ENCODE measurements at regions not wholly inside any gene's neighbourhood (a gene's known extent, or its start where the extent isn't known, plus 50 kb on each side); places are given as distances from the start of the nearest gene placed in this dataset.

DNA sequence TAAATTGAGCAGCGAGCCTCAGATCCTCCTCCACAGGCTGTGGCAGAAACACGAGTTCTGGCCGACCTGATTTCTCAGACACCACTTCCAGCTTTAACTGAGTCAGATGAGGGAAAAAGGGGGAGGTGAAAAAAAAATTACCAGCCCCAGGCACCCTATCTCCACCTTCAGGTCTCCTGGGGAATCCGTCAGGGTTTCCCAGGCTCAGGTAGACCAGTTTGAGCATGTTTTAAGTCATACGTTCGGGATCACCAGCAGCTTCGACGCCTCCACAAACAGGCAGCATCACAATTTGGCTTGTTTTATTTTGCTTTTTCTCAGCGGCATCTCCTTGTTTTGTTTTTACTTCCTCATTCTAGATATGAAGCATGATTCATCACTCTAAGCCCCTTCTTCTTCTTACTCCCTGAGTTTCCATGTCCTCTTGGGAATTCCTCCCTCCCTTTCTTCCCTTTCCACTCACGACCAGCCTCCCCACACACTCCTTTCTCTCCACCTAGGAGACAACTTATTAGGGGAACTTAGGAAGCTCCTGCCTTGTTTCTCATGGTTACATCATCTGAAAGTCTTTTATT lies 190.1 kb downstream of the ZNF621 start:
- Histone ChIP-seq H3K9me3 (ENCODE audit: control insufficient read depth, low read length) (no peaks in the 10 kb centered on the region), H3K4me1 (ENCODE audit: control insufficient read depth, insufficient read depth, low read length) (peaks cover 2% of the 10 kb centered on the region), H3K36me3 (ENCODE audit: control insufficient read depth, insufficient read depth, low read length) (no peaks in the 10 kb centered on the region), H3K9ac (ENCODE audit: low read length) (no peak overlapping the region), H3K27me3 (ENCODE audit: control insufficient read depth, insufficient read depth, low read length) (no peaks in the 10 kb centered on the region), H3K4me3 (ENCODE audit: low read length) (no peak overlapping the region)

GRCh38 chr3:40715551-40715950 lies 190.8 kb downstream of the ZNF621 start:
- peaks cover 6% of the 10 kb centered on the region for H3K4me1 ChIP-seq (ENCODE audit: control insufficient read depth, insufficient read depth, low read length)
- H3K4me3 ChIP-seq (ENCODE audit: low read length) = no peak overlapping the region
- no peak overlapping the region for H3K9ac ChIP-seq (ENCODE audit: low read length)
- no peaks in the 10 kb centered on the region for H3K9me3 ChIP-seq (ENCODE audit: control insufficient read depth, low read length)
- no peaks in the 10 kb centered on the region for H3K27me3 ChIP-seq (ENCODE audit: control insufficient read depth, insufficient read depth, low read length)
- no peaks in the 10 kb centered on the region for H3K36me3 ChIP-seq (ENCODE audit: control insufficient read depth, insufficient read depth, low read length)

DNA sequence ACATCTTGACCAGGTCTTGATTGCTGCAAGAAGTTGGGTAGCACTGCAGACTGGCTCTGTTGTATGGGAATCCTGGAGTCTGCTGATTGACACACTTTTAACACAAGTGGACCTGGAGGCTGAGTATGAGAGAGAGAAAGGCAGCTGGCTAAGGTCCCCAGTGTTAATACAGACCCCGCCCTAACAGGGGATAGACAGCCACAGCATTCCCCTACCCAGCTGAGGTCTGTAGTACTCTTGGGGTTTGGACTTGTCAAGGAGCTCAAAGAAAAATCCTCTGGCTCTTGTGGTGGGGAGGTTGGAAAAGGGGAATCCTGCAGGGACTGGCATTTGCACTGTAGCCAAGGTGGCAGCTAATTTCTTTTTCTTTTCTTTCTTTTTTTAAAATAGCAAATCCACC lies 192.7 kb downstream of the ZNF621 start:
- Histone ChIP-seq H3K27me3 (ENCODE audit: control insufficient read depth, insufficient read depth, low read length) (no peaks in the 10 kb centered on the region), H3K36me3 (ENCODE audit: control insufficient read depth, insufficient read depth, low read length) (no peaks in the 10 kb centered on the region), H3K9me3 (ENCODE audit: control insufficient read depth, low read length) (no peaks in the 10 kb centered on the region), H3K9ac (ENCODE audit: low read length) (no peak overlapping the region), H3K4me1 (ENCODE audit: control insufficient read depth, insufficient read depth, low read length) (peaks cover 6% of the 10 kb centered on the region), H3K4me3 (ENCODE audit: low read length) (no peak overlapping the region)

GRCh38 chr3:40718209-40718608 lies 193.4 kb downstream of the ZNF621 start:
- no peaks in the 10 kb centered on the region for H3K27me3 ChIP-seq (ENCODE audit: control insufficient read depth, insufficient read depth, low read length)
- no peak overlapping the region for H3K4me3 ChIP-seq (ENCODE audit: low read length)
- H3K9me3 ChIP-seq (ENCODE audit: control insufficient read depth, low read length) = no peaks in the 10 kb centered on the region
- no peak overlapping the region for H3K9ac ChIP-seq (ENCODE audit: low read length)
- no peaks in the 10 kb centered on the region for H3K36me3 ChIP-seq (ENCODE audit: control insufficient read depth, insufficient read depth, low read length)
- H3K4me1 ChIP-seq (ENCODE audit: control insufficient read depth, insufficient read depth, low read length) = peaks cover 6% of the 10 kb centered on the region

DNA sequence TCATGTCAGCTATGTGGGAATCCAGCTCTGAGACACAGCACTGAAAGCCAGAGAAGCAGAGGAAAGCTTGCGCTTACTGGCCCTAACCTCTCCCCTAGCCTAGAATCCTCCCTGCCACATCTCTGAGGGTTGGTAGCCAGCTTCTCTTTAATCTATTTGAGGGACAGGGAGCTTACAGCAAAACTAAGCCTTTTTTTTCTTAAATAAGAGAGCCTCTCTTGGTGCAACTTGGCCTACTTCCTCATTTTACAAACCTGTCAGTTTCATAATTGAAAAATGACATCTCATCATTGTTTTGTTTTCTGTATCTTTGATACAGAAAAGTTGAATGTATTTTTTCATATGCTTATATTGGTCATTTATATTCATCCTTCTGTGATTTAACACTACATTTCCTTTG lies 193.9 kb downstream of the ZNF621 start:
- H3K9me3 ChIP-seq (ENCODE audit: control insufficient read depth, low read length) = no peaks in the 10 kb centered on the region
- no peaks in the 10 kb centered on the region for H3K36me3 ChIP-seq (ENCODE audit: control insufficient read depth, insufficient read depth, low read length)
- no peak overlapping the region for H3K9ac ChIP-seq (ENCODE audit: low read length)
- peaks cover 6% of the 10 kb centered on the region for H3K4me1 ChIP-seq (ENCODE audit: control insufficient read depth, insufficient read depth, low read length)
- H3K27me3 ChIP-seq (ENCODE audit: control insufficient read depth, insufficient read depth, low read length) = no peaks in the 10 kb centered on the region
- no peak overlapping the region for H3K4me3 ChIP-seq (ENCODE audit: low read length)

GRCh38 chr3:40719660-40720287 lies 195.0 kb downstream of the ZNF621 start:
- Histone ChIP-seq H3K4me1 (ENCODE audit: control insufficient read depth, insufficient read depth, low read length) (peaks cover 6% of the 10 kb centered on the region), H3K9ac (ENCODE audit: low read length) (no peak overlapping the region), H3K36me3 (ENCODE audit: control insufficient read depth, insufficient read depth, low read length) (no peaks in the 10 kb centered on the region), H3K4me3 (ENCODE audit: low read length) (no peak overlapping the region), H3K9me3 (ENCODE audit: control insufficient read depth, low read length) (no peaks in the 10 kb centered on the region), H3K27me3 (ENCODE audit: control insufficient read depth, insufficient read depth, low read length) (no peaks in the 10 kb centered on the region)

- H3K36me3 ChIP-seq (ENCODE audit: control insufficient read depth, insufficient read depth, low read length) = no peaks in the 10 kb centered on the region
- H3K4me3 ChIP-seq (ENCODE audit: low read length) = no peak overlapping the region
- peaks cover 6% of the 10 kb centered on the region for H3K4me1 ChIP-seq (ENCODE audit: control insufficient read depth, insufficient read depth, low read length)
- H3K27me3 ChIP-seq (ENCODE audit: control insufficient read depth, insufficient read depth, low read length) = no peaks in the 10 kb centered on the region
- no peak overlapping the region for H3K9ac ChIP-seq (ENCODE audit: low read length)
- H3K9me3 ChIP-seq (ENCODE audit: control insufficient read depth, low read length) = no peaks in the 10 kb centered on the region
Observed at GRCh38 chr3:40720341-40720740, 195.6 kb downstream of the ZNF621 start.

DNA sequence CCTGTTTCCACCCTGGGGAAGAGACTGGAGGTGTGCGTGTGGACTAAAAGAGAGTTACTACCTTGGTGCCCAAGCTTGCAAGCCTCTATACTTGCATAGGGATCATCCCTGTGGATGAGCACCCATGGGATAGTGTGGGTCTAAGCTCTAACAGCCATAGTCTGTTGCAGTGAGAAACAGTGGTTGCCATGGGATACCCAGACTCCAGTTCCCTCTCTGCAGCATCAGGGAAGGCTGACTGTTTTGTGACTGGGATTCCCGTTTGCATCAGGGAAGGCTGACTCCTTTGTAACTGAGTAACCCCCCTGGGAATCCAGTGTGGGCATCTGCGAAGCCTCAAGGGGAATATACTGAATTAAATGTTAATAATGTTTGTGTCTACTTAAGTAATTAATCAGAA lies 196.1 kb downstream of the ZNF621 start:
- no peaks in the 10 kb centered on the region for H3K27me3 ChIP-seq (ENCODE audit: control insufficient read depth, insufficient read depth, low read length)
- H3K36me3 ChIP-seq (ENCODE audit: control insufficient read depth, insufficient read depth, low read length) = no peaks in the 10 kb centered on the region
- no peak overlapping the region for H3K4me3 ChIP-seq (ENCODE audit: low read length)
- peaks cover 6% of the 10 kb centered on the region for H3K4me1 ChIP-seq (ENCODE audit: control insufficient read depth, insufficient read depth, low read length)
- H3K9me3 ChIP-seq (ENCODE audit: control insufficient read depth, low read length) = no peaks in the 10 kb centered on the region
- H3K9ac ChIP-seq (ENCODE audit: low read length) = no peak overlapping the region

DNA sequence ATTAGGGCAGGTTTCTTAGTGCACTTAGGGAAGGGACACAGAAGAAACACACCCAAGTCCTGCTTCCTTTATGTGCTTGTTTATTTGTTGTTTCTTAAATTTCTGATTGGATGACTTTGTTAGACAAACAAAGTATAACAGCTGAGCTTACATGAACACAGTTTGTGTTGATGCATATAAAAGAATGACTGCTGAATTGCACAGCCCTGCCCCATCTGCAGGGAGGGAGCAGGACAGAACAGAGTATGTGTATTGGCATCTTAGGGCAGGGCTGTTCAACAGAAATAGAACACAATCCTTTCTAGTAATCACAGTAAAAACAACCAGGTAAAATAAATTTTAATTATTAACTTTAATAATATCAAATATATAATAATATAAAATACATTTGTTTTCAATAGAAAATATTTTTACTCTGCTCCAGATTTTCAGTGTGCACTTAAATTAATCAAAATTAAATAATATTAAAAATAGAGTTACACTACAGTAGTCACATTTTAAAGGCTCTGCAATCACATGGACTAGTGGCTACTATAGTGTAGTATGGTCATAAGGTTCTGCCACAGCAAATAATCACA lies 198.4 kb downstream of the ZNF621 start:
- no peak overlapping the region for H3K9ac ChIP-seq (ENCODE audit: low read length)
- no peaks in the 10 kb centered on the region for H3K27me3 ChIP-seq (ENCODE audit: control insufficient read depth, insufficient read depth, low read length)
- no peak overlapping the region for H3K4me3 ChIP-seq (ENCODE audit: low read length)
- H3K36me3 ChIP-seq (ENCODE audit: control insufficient read depth, insufficient read depth, low read length) = no peaks in the 10 kb centered on the region
- H3K4me1 ChIP-seq (ENCODE audit: control insufficient read depth, insufficient read depth, low read length) = peaks cover 6% of the 10 kb centered on the region
- no peaks in the 10 kb centered on the region for H3K9me3 ChIP-seq (ENCODE audit: control insufficient read depth, low read length)

GRCh38 chr3:40725031-40725430 lies 200.3 kb downstream of the ZNF621 start:
- Histone ChIP-seq H3K4me1 (ENCODE audit: control insufficient read depth, insufficient read depth, low read length) (peaks cover 2% of the 10 kb centered on the region), H3K36me3 (ENCODE audit: control insufficient read depth, insufficient read depth, low read length) (no peaks in the 10 kb centered on the region), H3K9me3 (ENCODE audit: control insufficient read depth, low read length) (no peaks in the 10 kb centered on the region), H3K4me3 (ENCODE audit: low read length) (no peak overlapping the region), H3K9ac (ENCODE audit: low read length) (no peak overlapping the region), H3K27me3 (ENCODE audit: control insufficient read depth, insufficient read depth, low read length) (no peaks in the 10 kb centered on the region)

GRCh38 chr3:40731445-40731844 lies 206.7 kb downstream of the ZNF621 start:
- Histone ChIP-seq H3K36me3 (ENCODE audit: control insufficient read depth, insufficient read depth, low read length) (no peaks in the 10 kb centered on the region), H3K4me1 (ENCODE audit: control insufficient read depth, insufficient read depth, low read length) (no peaks in the 10 kb centered on the region), H3K27me3 (ENCODE audit: control insufficient read depth, insufficient read depth, low read length) (no peaks in the 10 kb centered on the region), H3K9ac (ENCODE audit: low read length) (no peak overlapping the region), H3K4me3 (ENCODE audit: low read length) (no peak overlapping the region), H3K9me3 (ENCODE audit: control insufficient read depth, low read length) (no peaks in the 10 kb centered on the region)

DNA sequence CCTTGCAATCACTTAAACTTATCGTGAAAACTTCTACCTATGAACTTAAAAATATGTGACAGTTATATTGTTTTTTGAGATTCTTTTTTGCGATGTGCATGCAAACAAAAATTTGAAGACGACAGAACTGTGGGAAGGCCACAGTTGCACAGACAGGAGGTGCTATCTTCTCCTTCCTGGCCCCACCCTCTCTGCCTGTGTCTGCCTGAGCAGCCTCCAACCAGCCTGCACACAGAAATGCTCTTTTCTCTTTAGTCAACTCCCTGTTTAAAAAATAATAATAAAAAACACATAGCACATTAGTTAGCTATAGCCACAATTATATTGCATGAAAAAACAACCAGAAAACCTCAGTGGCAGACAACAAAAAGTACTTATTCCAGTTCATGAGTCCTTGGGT lies 212.2 kb downstream of the ZNF621 start:
- Histone ChIP-seq H3K9me3 (ENCODE audit: control insufficient read depth, low read length) (no peaks in the 10 kb centered on the region), H3K36me3 (ENCODE audit: control insufficient read depth, insufficient read depth, low read length) (no peaks in the 10 kb centered on the region), H3K9ac (ENCODE audit: low read length) (no peak overlapping the region), H3K4me1 (ENCODE audit: control insufficient read depth, insufficient read depth, low read length) (no peaks in the 10 kb centered on the region), H3K27me3 (ENCODE audit: control insufficient read depth, insufficient read depth, low read length) (no peaks in the 10 kb centered on the region), H3K4me3 (ENCODE audit: low read length) (no peak overlapping the region)

Data from mucosa of stomach (tissue), 1 donor.